Spleen (tissue), 7 donors: ENCODE measurements at regions not wholly inside any gene's neighbourhood (a gene's known extent, or its start where the extent isn't known, plus 50 kb on each side); places are given as distances from the start of the nearest gene placed in this dataset.

Source experiments
- CTCF ChIP-seq, 11 experiments: fragments of 200-600 bp in 7 of 11; fragments of 450-650 bp in 4 of 11; sonication (generic) in 4 of 11; IDR thresholded peaks in 8 of 11; conservative IDR thresholded peaks in 3 of 11; 1 replicate in 7 of 11; 2 replicates in 4 of 11; pipeline versions ENCODE4 v1.4.0 to v1.8.0; 2016 to 2021; ENCODE audit warnings: antibody characterized with exemption in 11 of 11, inconsistent platforms in 4 of 11, mild to moderate bottlenecking in 1 of 11
- POLR2A ChIP-seq, 3 donors: fragments of 450-650 bp; IDR thresholded peaks; one replicate each; pipeline ENCODE4 v1.5.1; 2017; ENCODE audit warnings: antibody characterized with exemption in 3 of 3, mild to moderate bottlenecking in 1 of 3
- POLR2AphosphoS5 ChIP-seq, 3 donors: sonication (generic); formaldehyde crosslinking; IDR thresholded peaks; one replicate each; pipeline ENCODE4 v1.5.1; 2017; ENCODE audit warnings: antibody characterized with exemption in 3 of 3
- donor health status: DM: no; HTN: no; CAD: no; lungs with moderate emphysema.
- donor health status: DM: no; HTN: no; CAD: no.
- donor health status: DM: no; HTN: no; CAD: no.

GRCh38 chr12:40587970-40588369 is 104.3 kb upstream of the CNTN1 start:
- TF ChIP-seq CTCF (IDR thresholded peaks at IDR 0.05 in 8 of 11, conservative IDR thresholded peaks at IDR 0.05 in 3 of 11) (no peak), POLR2A (IDR thresholded peaks at IDR 0.05) (no peak), POLR2AphosphoS5 (IDR thresholded peaks at IDR 0.05) (no peak)
